ENCODE measurements at regions not wholly inside any gene's neighbourhood (a gene's known extent, or its start where the extent isn't known, plus 50 kb on each side); places are given as distances from the start of the nearest gene placed in this dataset.
"Not testable (repeated sequence)": the region's sequence is repeated elsewhere in the genome, so short reads cannot be mapped to it uniquely, and the experiment has no call there.

DNA sequence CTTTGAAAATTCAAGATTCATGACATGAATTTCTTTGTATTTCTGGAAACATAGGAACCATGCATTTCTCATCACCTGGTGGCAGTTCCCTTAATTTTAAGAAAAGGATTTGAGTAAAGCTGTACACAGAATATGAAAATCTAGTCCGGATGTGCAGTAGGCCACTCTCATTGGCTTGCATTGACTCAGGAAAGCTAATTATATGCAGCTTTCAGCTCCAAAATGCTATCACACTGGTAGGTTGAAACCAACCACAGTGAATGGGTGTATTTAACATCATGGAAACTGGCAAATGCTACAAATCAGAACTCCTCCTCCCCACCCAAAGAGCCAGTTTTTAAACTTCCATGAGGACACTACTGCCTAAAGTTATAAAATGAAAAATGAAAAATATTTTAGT, 161.6 kb upstream of the FBXL17 start:
- DNase-seq (ENCODE audit: insufficient read length, low spot score, missing footprints): no peak
- H4K20me1 ChIP-seq (ENCODE audit: insufficient read depth, low read length): no peaks in the 10 kb centered on the region
- H3K4me2 ChIP-seq (ENCODE audit: insufficient read depth, low read length): no peak overlapping the region
- H3K9me3 ChIP-seq (ENCODE audit: low read depth, low read length): no peaks in the 10 kb centered on the region
- no peaks in the 10 kb centered on the region for H3K4me1 ChIP-seq (ENCODE audit: insufficient read depth, low read length)
- no peak for TF ChIP-seq CTCF (IDR thresholded peaks at IDR 0.05; ENCODE audit: extremely low read depth, low read depth, low read length)
- H3K79me2 ChIP-seq (ENCODE audit: insufficient read depth, low read length): no peaks in the 10 kb centered on the region
- no peak overlapping the region for H2AFZ ChIP-seq (ENCODE audit: low read length)
- H3K27me3 ChIP-seq (ENCODE audit: insufficient read depth, low read length): peaks cover 3% of the 10 kb centered on the region
- no peak overlapping the region for H3K27ac ChIP-seq (ENCODE audit: low read depth, low read length)
- no peaks in the 10 kb centered on the region for H3K36me3 ChIP-seq (ENCODE audit: insufficient read depth, low read length)
- no peak overlapping the region for H3K4me3 ChIP-seq (ENCODE audit: insufficient read depth, low read length)

GRCh38 chr5:108541836-108542235, 159.9 kb upstream of the FBXL17 start:
- no peak overlapping the region for H2AFZ ChIP-seq (ENCODE audit: low read length)
- DNase-seq (ENCODE audit: insufficient read length, low spot score, missing footprints): no peak

DNA sequence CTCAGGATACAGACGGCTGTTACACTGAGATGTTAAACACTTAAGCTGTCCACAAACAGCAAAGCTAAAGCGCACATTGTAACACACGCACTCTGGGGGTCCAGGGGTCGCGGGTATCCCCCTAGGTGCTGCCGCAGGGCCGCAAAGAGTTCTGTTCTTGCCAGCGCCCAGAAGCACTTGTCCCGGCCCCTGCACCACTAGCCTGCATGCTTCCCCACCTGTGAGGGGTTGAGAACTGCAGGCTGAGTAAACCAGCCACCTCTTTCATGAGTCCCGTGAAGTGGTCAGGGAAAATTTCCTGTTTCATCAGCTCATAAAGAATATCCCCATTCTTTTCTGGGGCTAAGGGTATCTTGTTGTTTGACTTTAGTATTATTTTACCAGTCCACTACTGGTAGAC, 154.4 kb upstream of the FBXL17 start:
- Histone ChIP-seq H3K4me3 (ENCODE audit: insufficient read depth, low read length) (no peak overlapping the region), H3K4me1 (ENCODE audit: insufficient read depth, low read length) (peaks cover 2% of the 10 kb centered on the region), H4K20me1 (ENCODE audit: insufficient read depth, low read length) (no peaks in the 10 kb centered on the region), H3K79me2 (ENCODE audit: insufficient read depth, low read length) (no peaks in the 10 kb centered on the region), H2AFZ (ENCODE audit: low read length) (no peak overlapping the region), H3K4me2 (ENCODE audit: insufficient read depth, low read length) (no peak overlapping the region), H3K9me3 (ENCODE audit: low read depth, low read length) (no peaks in the 10 kb centered on the region), H3K27me3 (ENCODE audit: insufficient read depth, low read length) (no peaks in the 10 kb centered on the region), H3K27ac (ENCODE audit: low read depth, low read length) (no peak overlapping the region), H3K36me3 (ENCODE audit: insufficient read depth, low read length) (no peaks in the 10 kb centered on the region)
- no peak for DNase-seq (ENCODE audit: insufficient read length, low spot score, missing footprints)
- TF ChIP-seq CTCF (IDR thresholded peaks at IDR 0.05; ENCODE audit: extremely low read depth, low read depth, low read length): no peak

More at GRCh38 chr5:108541836-108542235, 159.9 kb upstream of the FBXL17 start:
- H3K4me1 ChIP-seq (ENCODE audit: insufficient read depth, low read length): no peaks in the 10 kb centered on the region
- no peaks in the 10 kb centered on the region for H3K9me3 ChIP-seq (ENCODE audit: low read depth, low read length)
- no peaks in the 10 kb centered on the region for H4K20me1 ChIP-seq (ENCODE audit: insufficient read depth, low read length)
- no peak overlapping the region for H3K4me2 ChIP-seq (ENCODE audit: insufficient read depth, low read length)
- no peak overlapping the region for H3K27ac ChIP-seq (ENCODE audit: low read depth, low read length)
- no peak for TF ChIP-seq CTCF (IDR thresholded peaks at IDR 0.05; ENCODE audit: extremely low read depth, low read depth, low read length)
- no peaks in the 10 kb centered on the region for H3K79me2 ChIP-seq (ENCODE audit: insufficient read depth, low read length)
- H3K27me3 ChIP-seq (ENCODE audit: insufficient read depth, low read length): no peaks in the 10 kb centered on the region
- no peak overlapping the region for H3K4me3 ChIP-seq (ENCODE audit: insufficient read depth, low read length)
- H3K36me3 ChIP-seq (ENCODE audit: insufficient read depth, low read length): no peaks in the 10 kb centered on the region

GRCh38 chr5:108532129-108532445, 150.2 kb upstream of the FBXL17 start:
- not testable (repeated sequence) for H3K36me3 ChIP-seq (ENCODE audit: insufficient read depth, low read length); H3K4me3 ChIP-seq (ENCODE audit: insufficient read depth, low read length); H3K27ac ChIP-seq (ENCODE audit: low read depth, low read length); H3K4me2 ChIP-seq (ENCODE audit: insufficient read depth, low read length); H3K4me1 ChIP-seq (ENCODE audit: insufficient read depth, low read length); H4K20me1 ChIP-seq (ENCODE audit: insufficient read depth, low read length); H2AFZ ChIP-seq (ENCODE audit: low read length); H3K9me3 ChIP-seq (ENCODE audit: low read depth, low read length); DNase-seq (ENCODE audit: insufficient read length, low spot score, missing footprints); H3K79me2 ChIP-seq (ENCODE audit: insufficient read depth, low read length); H3K27me3 ChIP-seq (ENCODE audit: insufficient read depth, low read length)

All from osteoblast (primary cell).